Jurkat, Clone E6-1 (cell line): ENCODE measurements at regions not wholly inside any gene's neighbourhood (a gene's known extent, or its start where the extent isn't known, plus 50 kb on each side); places are given as distances from the start of the nearest gene placed in this dataset.

Experiments used
- DNase-seq: peaks from one replicate; pipeline ENCODE4 v3.0.0-alpha.2; 2011; ENCODE audit warnings: low read depth, low spot score
- H3K4me3 ChIP-seq: 2 replicates; pipeline ENCODE4 v1.5.1; 2011; ENCODE audit warnings: mild to moderate bottlenecking, low read length, control low read depth, moderate library complexity

- DNase-seq = no peak
- H3K4me3 ChIP-seq = no peak overlapping the region
These were observed 186.8 kb downstream of the SNX18 start for GRCh38 chr5:54704333-54704732.

DNA sequence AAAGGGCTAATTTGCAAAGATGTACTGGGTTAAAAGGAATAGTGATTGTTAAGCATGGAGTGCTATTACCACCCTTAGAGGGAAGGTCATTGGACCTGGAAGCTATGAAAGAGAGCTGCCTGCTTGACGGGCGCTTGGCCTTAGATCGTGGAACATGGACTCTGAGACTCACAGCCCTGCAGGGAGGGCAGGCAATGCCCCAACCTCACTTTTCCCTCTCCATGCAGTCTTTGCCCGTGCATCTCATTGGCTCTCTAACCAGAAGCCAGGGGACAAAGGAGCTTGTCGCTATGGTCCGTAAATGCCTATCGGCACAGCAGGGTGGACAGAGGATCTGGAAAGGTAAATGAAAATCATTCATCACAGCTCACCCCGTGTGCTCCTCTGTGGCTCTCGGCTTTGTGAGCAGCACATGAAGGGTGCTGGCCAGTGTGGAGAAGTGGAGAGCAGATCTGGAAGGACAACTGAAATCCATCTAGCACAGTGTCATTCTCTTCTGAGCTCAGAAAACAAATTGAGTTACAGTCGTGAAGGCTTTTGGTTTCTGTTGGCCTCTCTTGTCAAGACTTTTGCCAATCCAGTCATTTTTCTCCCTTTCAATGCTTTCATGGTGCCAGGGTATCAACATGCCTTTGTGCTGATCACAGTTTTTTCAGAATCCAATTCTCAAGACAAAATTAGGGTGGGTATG, 186.2 kb downstream of the SNX18 start:
- H3K4me3 ChIP-seq = no peak overlapping the region
- no peak for DNase-seq

DNA sequence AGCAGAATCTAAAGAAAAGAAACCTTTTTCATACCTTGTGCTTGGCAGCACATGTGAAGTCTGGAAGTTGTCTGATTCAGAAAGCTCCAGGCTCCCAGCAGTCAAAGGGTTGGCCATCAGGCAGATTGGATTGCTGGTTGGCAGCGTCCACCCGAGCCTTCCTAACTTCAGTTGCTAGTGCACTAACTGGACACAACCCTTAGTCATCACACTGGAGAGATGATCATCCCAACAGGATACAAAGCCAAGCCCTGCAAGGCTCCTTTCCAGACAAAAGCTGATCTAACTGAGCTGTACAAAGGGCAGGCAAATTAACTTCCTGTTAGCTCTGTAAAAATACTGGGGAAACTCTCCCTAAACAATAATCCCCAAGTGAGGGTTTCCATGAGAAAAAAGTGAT, 185.6 kb downstream of the SNX18 start:
- H3K4me3 ChIP-seq = no peak overlapping the region
- no peak for DNase-seq

GRCh38 chr5:54702470-54702869, 184.9 kb downstream of the SNX18 start:
- H3K4me3 ChIP-seq = no peak overlapping the region

GRCh38 chr5:54700986-54701578, 183.5 kb downstream of the SNX18 start:
- DNase-seq = no peak
- H3K4me3 ChIP-seq = no peak overlapping the region

More at GRCh38 chr5:54702470-54702869, 184.9 kb downstream of the SNX18 start:
- no peak for DNase-seq

GRCh38 chr5:54696931-54697330, 179.4 kb downstream of the SNX18 start:
- no peak for DNase-seq

GRCh38 chr5:54696346-54696745, 178.8 kb downstream of the SNX18 start:
- H3K4me3 ChIP-seq = no peak overlapping the region
- no peak for DNase-seq

More at GRCh38 chr5:54696931-54697330, 179.4 kb downstream of the SNX18 start:
- no peak overlapping the region for H3K4me3 ChIP-seq

DNA sequence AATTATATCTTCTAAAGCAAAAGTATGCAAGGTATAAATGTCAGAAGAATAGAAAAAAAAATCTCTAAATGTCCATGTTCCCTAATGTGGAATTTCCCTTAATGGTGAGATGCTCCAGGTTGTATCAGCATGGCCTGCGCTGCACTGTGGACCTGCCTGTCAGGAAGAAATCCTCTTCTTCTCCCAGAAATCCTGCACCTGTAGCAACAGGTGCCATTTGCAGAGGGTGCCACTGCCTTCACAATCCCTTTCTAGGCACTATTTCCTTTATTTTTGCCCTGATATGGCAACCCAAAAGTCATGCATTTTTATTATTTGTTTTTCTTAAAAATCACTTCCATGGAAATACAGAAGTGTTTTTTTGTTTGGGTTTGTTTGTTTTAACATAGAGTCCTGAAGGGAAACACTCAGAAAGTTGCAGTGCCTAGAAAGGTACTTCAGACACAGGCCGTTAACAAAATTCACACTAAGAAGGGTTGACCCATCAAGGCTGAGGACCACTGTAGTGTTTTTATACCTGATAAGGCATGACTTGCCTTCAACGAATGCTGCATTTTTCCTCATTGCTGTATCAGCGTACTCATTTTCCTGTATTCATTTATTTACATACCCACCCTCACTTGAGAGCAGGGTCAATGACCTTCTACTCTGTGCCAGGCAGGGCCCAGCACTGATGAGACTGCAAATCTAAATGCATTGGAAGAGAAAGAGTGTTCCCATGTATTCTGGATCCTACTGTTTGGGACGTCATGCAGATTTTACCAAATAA, 177.8 kb downstream of the SNX18 start:
- DNase-seq = no peak
- no peak overlapping the region for H3K4me3 ChIP-seq

GRCh38 chr5:54693936-54694657, 176.5 kb downstream of the SNX18 start:
- H3K4me3 ChIP-seq = no peak overlapping the region
- no peak for DNase-seq

- H3K4me3 ChIP-seq = no peak overlapping the region
- DNase-seq = no peak
These were observed 175.1 kb downstream of the SNX18 start for GRCh38 chr5:54692631-54693030.

- DNase-seq = no peak
- H3K4me3 ChIP-seq = no peak overlapping the region
These were observed 174.1 kb downstream of the SNX18 start for GRCh38 chr5:54691656-54692055.

DNA sequence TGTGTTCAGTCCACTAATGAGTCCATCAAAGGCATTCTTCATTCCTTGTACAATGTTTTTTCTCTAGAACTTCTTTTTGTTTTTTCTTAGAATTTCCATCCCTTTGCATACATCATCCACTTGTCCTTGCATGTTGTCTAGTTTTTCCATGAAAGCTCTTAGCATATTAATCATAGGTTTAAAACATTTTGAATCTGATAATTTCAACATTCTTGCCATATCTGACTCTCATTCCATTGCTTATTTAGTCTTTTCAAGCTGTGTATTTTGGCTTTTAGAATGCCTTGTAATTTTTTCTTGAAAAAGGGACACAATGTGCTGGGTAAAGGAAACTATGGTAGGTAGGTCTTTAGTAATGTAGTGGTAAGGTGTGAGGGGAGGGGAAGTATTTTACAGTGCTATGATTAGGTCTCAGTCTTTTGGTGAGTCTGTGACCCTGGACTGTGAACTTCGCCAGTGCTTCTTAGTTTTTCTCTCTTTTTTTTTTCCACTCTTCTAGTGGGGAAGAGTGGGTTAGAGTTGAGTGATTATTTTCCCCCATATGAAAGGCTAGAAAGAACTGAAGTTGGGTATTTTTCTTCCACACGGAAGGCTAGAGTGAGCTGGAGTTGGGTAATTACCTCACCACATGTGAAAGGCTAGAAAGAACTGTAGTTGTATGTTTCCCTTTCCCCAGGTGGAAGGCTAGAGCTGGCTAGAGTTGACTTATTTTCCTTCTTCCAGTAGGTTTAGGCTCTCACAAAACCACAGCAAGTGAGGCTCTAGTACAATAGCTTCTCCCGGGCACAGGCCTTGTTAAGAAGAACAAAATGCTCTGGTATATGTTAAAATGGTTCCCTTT, 172.1 kb downstream of the SNX18 start:
- no peak overlapping the region for H3K4me3 ChIP-seq
- DNase-seq = no peak

GRCh38 chr5:54680998-54681397, 163.4 kb downstream of the SNX18 start:
- no peak for DNase-seq
- no peak overlapping the region for H3K4me3 ChIP-seq

- H3K4me3 ChIP-seq = no peak overlapping the region
- DNase-seq = no peak
These were observed 162.1 kb downstream of the SNX18 start for GRCh38 chr5:54679686-54680085.

- H3K4me3 ChIP-seq = no peak overlapping the region
- DNase-seq = no peak
These were observed 161.2 kb downstream of the SNX18 start for GRCh38 chr5:54678737-54679136.

- no peak for DNase-seq
- no peak overlapping the region for H3K4me3 ChIP-seq
These were observed 159.2 kb downstream of the SNX18 start for GRCh38 chr5:54676481-54677340.

DNA sequence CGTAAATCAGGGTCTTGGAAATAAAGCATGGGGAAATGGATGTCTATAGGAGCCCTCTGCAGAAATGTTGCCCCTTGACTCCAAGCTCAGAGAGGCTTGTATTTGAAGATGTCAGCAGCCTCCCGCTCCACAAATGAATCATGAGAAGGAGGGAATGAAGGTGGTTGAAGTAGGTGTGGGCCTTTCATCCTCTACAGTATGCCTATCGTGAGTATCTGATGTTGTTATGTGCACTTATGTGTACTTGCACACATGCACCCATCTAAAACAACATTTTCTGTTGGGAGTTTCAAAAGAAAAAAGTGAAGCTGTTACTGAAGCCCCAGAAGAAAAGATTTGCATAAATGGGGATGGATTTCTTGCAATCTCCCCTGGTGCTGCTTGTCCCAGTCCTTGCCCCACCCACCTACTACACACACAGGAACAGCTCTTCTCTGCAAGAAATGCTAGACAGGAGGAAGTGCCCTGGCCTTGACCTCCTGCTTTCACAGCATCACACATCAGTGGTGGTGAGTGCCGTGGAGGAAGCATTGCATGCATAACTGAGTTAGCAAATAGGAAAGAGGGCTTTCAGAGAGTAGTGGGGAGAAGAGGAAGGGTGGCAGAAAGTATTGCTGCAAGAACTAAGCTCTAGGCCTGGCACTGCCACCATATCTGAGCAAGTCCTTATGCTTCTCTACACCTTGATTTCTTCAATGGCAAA, 156.1 kb downstream of the SNX18 start:
- H3K4me3 ChIP-seq = no peak overlapping the region
- DNase-seq = no peak
